ENCODE measurements at regions not wholly inside any gene's neighbourhood (a gene's known extent, or its start where the extent isn't known, plus 50 kb on each side); places are given as distances from the start of the nearest gene placed in this dataset.

DNA sequence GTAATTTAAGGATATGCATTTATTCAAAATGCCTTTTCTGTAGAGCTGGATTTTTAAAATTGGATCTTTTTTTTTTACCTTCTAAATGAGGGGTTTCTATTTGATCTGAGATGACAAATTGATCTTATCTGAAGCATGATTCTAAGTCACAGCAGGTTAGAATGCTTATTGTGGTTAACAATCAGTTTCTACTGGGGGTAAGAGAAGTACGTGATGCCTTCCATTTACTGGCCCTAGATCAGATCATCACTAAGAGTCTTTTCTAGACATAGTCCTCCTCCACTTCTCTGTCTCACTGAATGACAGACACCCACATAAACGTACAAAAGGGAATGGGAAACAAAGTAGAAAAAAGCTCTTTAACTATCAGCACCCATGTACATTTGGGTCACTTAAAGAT lies 231.9 kb downstream of the DMAC1 start:
- TF ChIP-seq, protein P1, sequence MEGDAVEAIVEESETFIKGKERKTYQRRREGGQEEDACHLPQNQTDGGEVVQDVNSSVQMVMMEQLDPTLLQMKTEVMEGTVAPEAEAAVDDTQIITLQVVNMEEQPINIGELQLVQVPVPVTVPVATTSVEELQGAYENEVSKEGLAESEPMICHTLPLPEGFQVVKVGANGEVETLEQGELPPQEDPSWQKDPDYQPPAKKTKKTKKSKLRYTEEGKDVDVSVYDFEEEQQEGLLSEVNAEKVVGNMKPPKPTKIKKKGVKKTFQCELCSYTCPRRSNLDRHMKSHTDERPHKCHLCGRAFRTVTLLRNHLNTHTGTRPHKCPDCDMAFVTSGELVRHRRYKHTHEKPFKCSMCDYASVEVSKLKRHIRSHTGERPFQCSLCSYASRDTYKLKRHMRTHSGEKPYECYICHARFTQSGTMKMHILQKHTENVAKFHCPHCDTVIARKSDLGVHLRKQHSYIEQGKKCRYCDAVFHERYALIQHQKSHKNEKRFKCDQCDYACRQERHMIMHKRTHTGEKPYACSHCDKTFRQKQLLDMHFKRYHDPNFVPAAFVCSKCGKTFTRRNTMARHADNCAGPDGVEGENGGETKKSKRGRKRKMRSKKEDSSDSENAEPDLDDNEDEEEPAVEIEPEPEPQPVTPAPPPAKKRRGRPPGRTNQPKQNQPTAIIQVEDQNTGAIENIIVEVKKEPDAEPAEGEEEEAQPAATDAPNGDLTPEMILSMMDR (IDR thresholded peaks at IDR 0.05; ENCODE audit: insufficient read depth, low read depth, low read length): no peak
- no peak for TF ChIP-seq EZH2 (IDR thresholded peaks at IDR 0.05; ENCODE audit: insufficient read depth, low read length)

Data from astrocyte (in vitro differentiated cells and primary cell).